Psoas muscle (tissue), 7 donors: ENCODE measurements at regions not wholly inside any gene's neighbourhood (a gene's known extent, or its start where the extent isn't known, plus 50 kb on each side); places are given as distances from the start of the nearest gene placed in this dataset.

Experiments used
- ATAC-seq, 4 donors: fragments of 200-7000 bp; cut with Tn5 transposase; one replicate each; pipeline ENCODE4 v1.9.1; 2020; ENCODE audit warnings: moderate library complexity in 3 of 4, mild to moderate bottlenecking in 2 of 4
- DNase-seq, 2 donors: peaks; one replicate each; pipeline ENCODE4 v3.0.0-alpha.2; 2020
- H3K27ac ChIP-seq: fragments of 200-600 bp; one replicate; pipeline ENCODE4 v1.8.0; 2022
- H3K27me3 ChIP-seq, 3 donors: fragments of 200-600 bp in 1 of 3; one replicate each; pipeline versions ENCODE4 v1.6.1 to v1.8.0; 2013 to 2022; ENCODE audit warnings: low read length in 2 of 3, mild to moderate bottlenecking in 2 of 3, moderate library complexity in 1 of 3; ENCODE audit not compliant: insufficient read depth in 3 of 3
- H3K36me3 ChIP-seq, 2 donors: fragments of 200-600 bp in 1 of 2; one replicate each; pipeline versions ENCODE4 v1.6.1 to v1.8.0; 2013 to 2022; ENCODE audit warnings: low read depth in 1 of 2, mild to moderate bottlenecking in 1 of 2, moderate library complexity in 1 of 2; ENCODE audit not compliant: insufficient read depth in 1 of 2
- H3K4me1 ChIP-seq: fragments of 200-600 bp; one replicate; pipeline ENCODE4 v1.8.0; 2022
- H3K4me3 ChIP-seq: fragments of 200-600 bp; one replicate; pipeline ENCODE4 v1.8.0; 2022; ENCODE audit warnings: mild to moderate bottlenecking
- H3K9me3 ChIP-seq: fragments of 200-600 bp; one replicate; pipeline ENCODE4 v1.8.0; 2022
- CTCF ChIP-seq: fragments of 200-600 bp; IDR thresholded peaks from one replicate; pipeline ENCODE4 v1.8.0; 2022; ENCODE audit warnings: antibody characterized with exemption
- WGBS, 3 donors: extraction: QIAGEN DNeasy Blood & Tissue Kit; methylation state at CpG; one replicate each; pipeline versions ENCODE4 v1.1.6 to v1.1.7; 2013; 5-methylcytosine and 5-hydroxymethylcytosine counted together
- intact Hi-C, 2 donors: fragments of 100-400 bp; cut with DNase I; formaldehyde crosslinking; loops; one replicate each; pipeline versions ENCODE4 v1.11.0 to v1.14.2; 2022
- donor health status: healthy with polysubstance abuse.
- donor health status: DM: no; HTN: no; CAD: no; lungs with moderate emphysema.
- donor health status: Bipolar disorder and iron deficiency.
- donor health status: healthy.
- donor health status: DM: yes; HTN: yes; CAD: no.
- donor health status: DM: no; HTN: no; CAD: no.
- donor health status: DM: yes; HTN: yes; CAD: no.

- Histone ChIP-seq H3K9me3 (no peaks in the 10 kb centered on the region), H3K27ac (no peak overlapping the region), H3K27me3 (no peaks in the 10 kb centered on the region), H3K4me1 (peaks cover 9% of the 10 kb centered on the region), H3K36me3 (no peaks in the 10 kb centered on the region), H3K4me3 (no peak overlapping the region)
- 57 to 63% (median 62%) methylated on average over 1 of the region's 1 CpG for WGBS, 3 donors
- TF ChIP-seq CTCF, result no peak
- intact Hi-C loops, result no loop called here
- DNase-seq (no peak), ATAC-seq (no peak)
These were observed 580.0 kb downstream of the SOX6 start for GRCh38 chr11:15776366-15776765.

GRCh38 chr11:15779518-15779917 lies 576.8 kb downstream of the SOX6 start:
- Histone ChIP-seq H3K4me3 (no peak overlapping the region), H3K27ac (no peak overlapping the region), H3K4me1 (peaks cover 9% of the 10 kb centered on the region), H3K9me3 (no peaks in the 10 kb centered on the region), H3K36me3 (no peaks in the 10 kb centered on the region), H3K27me3 (no peaks in the 10 kb centered on the region)
- no peak for DNase-seq
- ATAC-seq, result no peak
- intact Hi-C loops, result no loop called here
- 33 to 49% (median 46%) methylated on average over 2 of the region's 2 CpGs for WGBS, 3 donors
- no peak for TF ChIP-seq CTCF

- WGBS, 3 donors, result 60 to 84% (median 64%) methylated on average over 5 of the region's 5 CpGs
- H3K4me1 ChIP-seq, result peaks cover 2% of the 10 kb centered on the region
- no peak overlapping the region for H3K4me3 ChIP-seq
- ATAC-seq, result no peak
- H3K27me3 ChIP-seq, result no peaks in the 10 kb centered on the region
- no peak overlapping the region for H3K27ac ChIP-seq
- intact Hi-C loops, result no loop called here
- no peak for TF ChIP-seq CTCF
- no peaks in the 10 kb centered on the region for H3K9me3 ChIP-seq
- DNase-seq, result no peak
- no peaks in the 10 kb centered on the region for H3K36me3 ChIP-seq
These were observed 576.0 kb downstream of the SOX6 start for GRCh38 chr11:15780382-15780781.

- Histone ChIP-seq H3K9me3 (no peaks in the 10 kb centered on the region), H3K4me1 (no peaks in the 10 kb centered on the region), H3K36me3 (no peaks in the 10 kb centered on the region), H3K27ac (no peak overlapping the region), H3K4me3 (no peak overlapping the region), H3K27me3 (no peaks in the 10 kb centered on the region)
- WGBS, 3 donors, result 62 to 74% (median 71%) methylated on average over 2 of the region's 2 CpGs
- TF ChIP-seq CTCF, result no peak
- no peak for ATAC-seq
- intact Hi-C loops, result no loop called here
- DNase-seq, result no peak
These were observed 575.5 kb downstream of the SOX6 start for GRCh38 chr11:15780837-15781236.

- Histone ChIP-seq H3K9me3 (no peaks in the 10 kb centered on the region), H3K36me3 (no peaks in the 10 kb centered on the region), H3K27ac (no peak overlapping the region), H3K4me1 (no peaks in the 10 kb centered on the region), H3K27me3 (no peaks in the 10 kb centered on the region), H3K4me3 (no peak overlapping the region)
- ATAC-seq (no peak), DNase-seq (no peak)
- 44 to 79% (median 51%) methylated on average over 4 of the region's 4 CpGs for WGBS, 3 donors
- TF ChIP-seq CTCF, result no peak
- intact Hi-C loops, result no loop called here
These were observed 572.7 kb downstream of the SOX6 start for GRCh38 chr11:15783619-15784018.
